Ishikawa (cell line): ENCODE measurements at regions not wholly inside any gene's neighbourhood (a gene's known extent, or its start where the extent isn't known, plus 50 kb on each side); places are given as distances from the start of the nearest gene placed in this dataset.

Experiments used
- CEBPB ChIP-seq: IDR thresholded peaks from 2 replicates; pipeline ENCODE4 v1.6.1; 2012
- EP300 ChIP-seq: IDR thresholded peaks from 2 replicates; pipeline ENCODE4 v1.6.1; 2012; ENCODE audit warnings: borderline replicate concordance
- NFIC ChIP-seq: IDR thresholded peaks from 2 replicates; pipeline ENCODE4 v1.6.1; 2012
- RAD21 ChIP-seq: IDR thresholded peaks from 2 replicates; pipeline ENCODE4 v1.6.1; 2012; ENCODE audit warnings: low read depth
- TAF1 ChIP-seq: IDR thresholded peaks from 2 replicates; pipeline ENCODE4 v1.6.1; 2012; ENCODE audit warnings: low read depth, mild to moderate bottlenecking
- YY1 ChIP-seq: IDR thresholded peaks from 2 replicates; pipeline ENCODE4 v1.6.1; 2012; ENCODE audit warnings: low read depth
- TF ChIP-seq, protein P1 (sequence below): IDR thresholded peaks from 2 replicates; pipeline ENCODE4 v1.6.1; 2012; ENCODE audit warnings: low read depth, mild to moderate bottlenecking

GRCh38 chr10:123443924-123444323 is 222.2 kb upstream of the GPR26 start:
- TF ChIP-seq CEBPB (no peak), TAF1 (no peak), RAD21 (no peak), EP300 (no peak), YY1 (no peak), NFIC (no peak)
- TF ChIP-seq, protein P1, sequence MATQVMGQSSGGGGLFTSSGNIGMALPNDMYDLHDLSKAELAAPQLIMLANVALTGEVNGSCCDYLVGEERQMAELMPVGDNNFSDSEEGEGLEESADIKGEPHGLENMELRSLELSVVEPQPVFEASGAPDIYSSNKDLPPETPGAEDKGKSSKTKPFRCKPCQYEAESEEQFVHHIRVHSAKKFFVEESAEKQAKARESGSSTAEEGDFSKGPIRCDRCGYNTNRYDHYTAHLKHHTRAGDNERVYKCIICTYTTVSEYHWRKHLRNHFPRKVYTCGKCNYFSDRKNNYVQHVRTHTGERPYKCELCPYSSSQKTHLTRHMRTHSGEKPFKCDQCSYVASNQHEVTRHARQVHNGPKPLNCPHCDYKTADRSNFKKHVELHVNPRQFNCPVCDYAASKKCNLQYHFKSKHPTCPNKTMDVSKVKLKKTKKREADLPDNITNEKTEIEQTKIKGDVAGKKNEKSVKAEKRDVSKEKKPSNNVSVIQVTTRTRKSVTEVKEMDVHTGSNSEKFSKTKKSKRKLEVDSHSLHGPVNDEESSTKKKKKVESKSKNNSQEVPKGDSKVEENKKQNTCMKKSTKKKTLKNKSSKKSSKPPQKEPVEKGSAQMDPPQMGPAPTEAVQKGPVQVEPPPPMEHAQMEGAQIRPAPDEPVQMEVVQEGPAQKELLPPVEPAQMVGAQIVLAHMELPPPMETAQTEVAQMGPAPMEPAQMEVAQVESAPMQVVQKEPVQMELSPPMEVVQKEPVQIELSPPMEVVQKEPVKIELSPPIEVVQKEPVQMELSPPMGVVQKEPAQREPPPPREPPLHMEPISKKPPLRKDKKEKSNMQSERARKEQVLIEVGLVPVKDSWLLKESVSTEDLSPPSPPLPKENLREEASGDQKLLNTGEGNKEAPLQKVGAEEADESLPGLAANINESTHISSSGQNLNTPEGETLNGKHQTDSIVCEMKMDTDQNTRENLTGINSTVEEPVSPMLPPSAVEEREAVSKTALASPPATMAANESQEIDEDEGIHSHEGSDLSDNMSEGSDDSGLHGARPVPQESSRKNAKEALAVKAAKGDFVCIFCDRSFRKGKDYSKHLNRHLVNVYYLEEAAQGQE = no peak
